ENCODE measurements at regions not wholly inside any gene's neighbourhood (a gene's known extent, or its start where the extent isn't known, plus 50 kb on each side); places are given as distances from the start of the nearest gene placed in this dataset.
"Not testable (repeated sequence)": the region's sequence is repeated elsewhere in the genome, so short reads cannot be mapped to it uniquely, and the experiment has no call there.

- TF ChIP-seq, protein P1, sequence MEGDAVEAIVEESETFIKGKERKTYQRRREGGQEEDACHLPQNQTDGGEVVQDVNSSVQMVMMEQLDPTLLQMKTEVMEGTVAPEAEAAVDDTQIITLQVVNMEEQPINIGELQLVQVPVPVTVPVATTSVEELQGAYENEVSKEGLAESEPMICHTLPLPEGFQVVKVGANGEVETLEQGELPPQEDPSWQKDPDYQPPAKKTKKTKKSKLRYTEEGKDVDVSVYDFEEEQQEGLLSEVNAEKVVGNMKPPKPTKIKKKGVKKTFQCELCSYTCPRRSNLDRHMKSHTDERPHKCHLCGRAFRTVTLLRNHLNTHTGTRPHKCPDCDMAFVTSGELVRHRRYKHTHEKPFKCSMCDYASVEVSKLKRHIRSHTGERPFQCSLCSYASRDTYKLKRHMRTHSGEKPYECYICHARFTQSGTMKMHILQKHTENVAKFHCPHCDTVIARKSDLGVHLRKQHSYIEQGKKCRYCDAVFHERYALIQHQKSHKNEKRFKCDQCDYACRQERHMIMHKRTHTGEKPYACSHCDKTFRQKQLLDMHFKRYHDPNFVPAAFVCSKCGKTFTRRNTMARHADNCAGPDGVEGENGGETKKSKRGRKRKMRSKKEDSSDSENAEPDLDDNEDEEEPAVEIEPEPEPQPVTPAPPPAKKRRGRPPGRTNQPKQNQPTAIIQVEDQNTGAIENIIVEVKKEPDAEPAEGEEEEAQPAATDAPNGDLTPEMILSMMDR (IDR thresholded peaks at IDR 0.05; ENCODE audit: low read length) = not testable (repeated sequence)
- TF ChIP-seq EZH2phosphoT487 (IDR thresholded peaks at IDR 0.05; ENCODE audit: low read length); EZH2 (optimal IDR thresholded peaks at IDR 0.05; ENCODE audit: low read depth, low read length): not testable (repeated sequence)
Measured at GRCh38 chr2:2451275-2451674, 120.2 kb upstream of the MYT1L start.

Data from MM.1S (cell line).